Activated CD8-positive, alpha-beta T cell treated with anti-CD3 and anti-CD28 coated beads for 36 hours (primary cell): ENCODE measurements at regions not wholly inside any gene's neighbourhood (a gene's known extent, or its start where the extent isn't known, plus 50 kb on each side); places are given as distances from the start of the nearest gene placed in this dataset.

ENCODE experiments used
- ATAC-seq: fragments of 200-7000 bp; cut with Tn5 transposase; one replicate; pipeline ENCODE4 v1.10.0; 2021; ENCODE audit warnings: mild to moderate bottlenecking, moderate library complexity
- CTCF ChIA-PET: fragments of 350-600 bp; sonication (Branson Sonifier 250); formaldehyde crosslinking; loops from one replicate; lab custom pipeline; 2021; ENCODE audit warnings: antibody characterized with exemption; lab: Charles Lee
- POLR2A ChIA-PET: fragments of 350-600 bp; sonication (Branson Sonifier 250); formaldehyde crosslinking; loops from one replicate; lab custom pipeline; 2021; ENCODE audit warnings: antibody characterized with exemption; lab: Charles Lee
- DNase-seq: peaks from one replicate; pipeline ENCODE4 v3.0.0-alpha.2; 2020
- H3K27ac Mint-ChIP-seq: one replicate; pipeline ENCODE4 v1.8.0; 2021; ENCODE audit warnings: mild to moderate bottlenecking, mixed read lengths
- H3K27me3 Mint-ChIP-seq: one replicate; pipeline ENCODE4 v1.8.0; 2021; ENCODE audit warnings: mixed read lengths
- H3K36me3 Mint-ChIP-seq: one replicate; pipeline ENCODE4 v1.8.0; 2021; ENCODE audit warnings: low read depth, mixed read lengths
- H3K4me1 Mint-ChIP-seq: one replicate; pipeline ENCODE4 v1.8.0; 2021; ENCODE audit warnings: low read depth, mixed read lengths
- H3K4me3 Mint-ChIP-seq: one replicate; pipeline ENCODE4 v1.8.0; 2021; ENCODE audit warnings: mild to moderate bottlenecking, moderate library complexity, mixed read lengths
- H3K9me3 Mint-ChIP-seq: one replicate; pipeline ENCODE4 v1.8.0; 2021; ENCODE audit warnings: mixed read lengths
- CTCF ChIP-seq: fragments of 200-600 bp; IDR thresholded peaks from one replicate; pipeline ENCODE4 v1.8.0; 2022; ENCODE audit warnings: antibody characterized with exemption, mild to moderate bottlenecking
- intact Hi-C: fragments of 100-400 bp; cut with micrococcal nuclease; formaldehyde crosslinking; loops from one replicate; pipeline ENCODE4 v1.10.0; 2022

- peaks cover 8% of the 10 kb centered on the region for H3K27me3 Mint-ChIP-seq
These were observed 221.2 kb downstream of the SQOR start for GRCh38 chr15:45855907-45856579.

GRCh38 chr15:45857291-45857690, 222.5 kb downstream of the SQOR start:
- intact Hi-C loops: no loop called here
- Mint-ChIP-seq H3K4me3 (no peak overlapping the region), H3K4me1 (no peaks in the 10 kb centered on the region), H3K27me3 (peaks cover 8% of the 10 kb centered on the region), H3K36me3 (no peaks in the 10 kb centered on the region), H3K9me3 (no peaks in the 10 kb centered on the region), H3K27ac (no peak overlapping the region)
- ChIA-PET POLR2A (interaction anchor here (0.7 kb wide), 1 partner anchor 1983 kb away, joined by 5 read pairs; no protein-coding TSS in a partner anchor), CTCF (interaction anchor here (0.9 kb wide), 1 partner anchor 62 kb away, joined by 3 read pairs; no protein-coding TSS in a partner anchor)
- ATAC-seq (no peak), DNase-seq (no peak)
- no peak for TF ChIP-seq CTCF

More at GRCh38 chr15:45855907-45856579, 221.2 kb downstream of the SQOR start:
- intact Hi-C loops: no loop called here
- no peak overlapping the region for H3K4me3 Mint-ChIP-seq
- no peaks in the 10 kb centered on the region for H3K36me3 Mint-ChIP-seq
- ATAC-seq (no peak), DNase-seq (no peak)
- ChIA-PET CTCF (no interaction called here), POLR2A (no interaction called here)
- no peaks in the 10 kb centered on the region for H3K9me3 Mint-ChIP-seq
- H3K4me1 Mint-ChIP-seq: no peaks in the 10 kb centered on the region
- no peak for TF ChIP-seq CTCF
- no peak overlapping the region for H3K27ac Mint-ChIP-seq

GRCh38 chr15:45858491-45858890, 223.7 kb downstream of the SQOR start:
- DNase-seq (no peak), ATAC-seq (no peak)
- Mint-ChIP-seq H3K27ac (no peak overlapping the region), H3K27me3 (peaks cover 7% of the 10 kb centered on the region), H3K36me3 (no peaks in the 10 kb centered on the region), H3K9me3 (peaks cover under 1% of the 10 kb centered on the region), H3K4me1 (no peaks in the 10 kb centered on the region), H3K4me3 (no peak overlapping the region)
- POLR2A ChIA-PET: no interaction called here
- TF ChIP-seq CTCF: no peak
- CTCF ChIA-PET: no interaction called here
- intact Hi-C loops: no loop called here

- intact Hi-C loops: no loop called here
- Mint-ChIP-seq H3K9me3 (peaks cover 1% of the 10 kb centered on the region), H3K27me3 (peaks cover 5% of the 10 kb centered on the region), H3K4me1 (no peaks in the 10 kb centered on the region), H3K4me3 (no peak overlapping the region), H3K27ac (no peak overlapping the region), H3K36me3 (no peaks in the 10 kb centered on the region)
- ChIA-PET POLR2A (interaction anchor here (0.6 kb wide), 1 partner anchor 964 kb away, joined by 3 read pairs; no protein-coding TSS in a partner anchor), CTCF (interaction anchor here (1.4 kb wide), 1 partner anchor 66 kb away, joined by 4 read pairs; no protein-coding TSS in a partner anchor)
- DNase-seq: no peak
- ATAC-seq: no peak
- no peak for TF ChIP-seq CTCF
These were observed 227.2 kb downstream of the SQOR start for GRCh38 chr15:45862034-45862433.

- intact Hi-C loops: no loop called here
- Mint-ChIP-seq H3K4me1 (no peaks in the 10 kb centered on the region), H3K27me3 (peaks cover 5% of the 10 kb centered on the region), H3K4me3 (no peak overlapping the region), H3K27ac (no peak overlapping the region), H3K9me3 (peaks cover 1% of the 10 kb centered on the region), H3K36me3 (no peaks in the 10 kb centered on the region)
- CTCF ChIA-PET: no interaction called here
- no peak for ATAC-seq
- TF ChIP-seq CTCF: no peak
- POLR2A ChIA-PET: no interaction called here
- no peak for DNase-seq
These were observed 229.2 kb downstream of the SQOR start for GRCh38 chr15:45863881-45864580.
